Chondrocyte (in vitro differentiated cells): ENCODE measurements at regions not wholly inside any gene's neighbourhood (a gene's known extent, or its start where the extent isn't known, plus 50 kb on each side); places are given as distances from the start of the nearest gene placed in this dataset.

ENCODE experiments used
- DNase-seq: peaks from one replicate; pipeline ENCODE4 v3.0.0; 2021; ENCODE audit warnings: mixed read lengths, low spot score
- H3K27ac Mint-ChIP-seq: one replicate; pipeline ENCODE4 v1.8.0; 2021; ENCODE audit warnings: mild to moderate bottlenecking, moderate library complexity, mixed read lengths; ENCODE audit not compliant: unreplicated experiment
- H3K27me3 Mint-ChIP-seq: 2 replicates; pipeline ENCODE4 v1.8.0; 2021; ENCODE audit warnings: low read depth, mixed read lengths
- H3K36me3 Mint-ChIP-seq: 2 replicates; pipeline ENCODE4 v1.8.0; 2021; ENCODE audit warnings: low read depth, mixed read lengths
- H3K4me1 Mint-ChIP-seq: 2 replicates; pipeline ENCODE4 v1.8.0; 2021; ENCODE audit warnings: low read depth, mild to moderate bottlenecking, mixed read lengths
- H3K4me3 Mint-ChIP-seq: one replicate; pipeline ENCODE4 v1.8.0; 2021; ENCODE audit warnings: mild to moderate bottlenecking, moderate library complexity, mixed read lengths; ENCODE audit not compliant: unreplicated experiment
- H3K9me3 Mint-ChIP-seq: 2 replicates; pipeline ENCODE4 v1.8.0; 2021; ENCODE audit warnings: low read depth, mixed read lengths
- CTCF ChIP-seq: fragments of 200-600 bp; sonication (generic); IDR thresholded peaks from 2 replicates; pipeline ENCODE4 v1.5.0; 2021; ENCODE audit warnings: antibody characterized with exemption, mild to moderate bottlenecking, moderate library complexity

- H3K9me3 Mint-ChIP-seq, result no peaks in the 10 kb centered on the region
- TF ChIP-seq CTCF, result no peak
- no peak for DNase-seq
- H3K4me3 Mint-ChIP-seq, result no peak overlapping the region
- H3K27me3 Mint-ChIP-seq, result peaks cover 14% of the 10 kb centered on the region
- H3K36me3 Mint-ChIP-seq, result no peaks in the 10 kb centered on the region
- no peak overlapping the region for H3K27ac Mint-ChIP-seq
- peaks cover 2% of the 10 kb centered on the region for H3K4me1 Mint-ChIP-seq
Measured at GRCh38 chr2:53096351-53096750, 671.3 kb upstream of the CHAC2 start.

DNA sequence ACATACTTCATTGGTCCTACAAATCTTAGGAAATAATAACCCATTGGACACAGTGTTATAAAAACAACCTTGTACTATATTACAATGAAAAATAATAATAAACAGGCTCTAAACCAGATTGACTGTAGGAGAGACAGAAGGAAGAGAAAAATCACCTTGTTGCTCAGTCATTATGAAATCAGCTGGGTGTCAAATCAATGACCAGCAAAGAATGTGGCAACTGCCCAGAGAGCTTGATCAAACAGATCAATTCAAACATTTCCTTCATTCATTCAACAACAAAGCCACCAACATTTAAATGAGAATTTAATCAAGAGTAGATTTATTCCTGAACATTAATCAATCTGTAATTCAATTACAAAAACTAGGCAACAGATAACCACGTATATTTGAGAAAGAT lies 671.9 kb upstream of the CHAC2 start:
- TF ChIP-seq CTCF, result no peak
- H3K27ac Mint-ChIP-seq, result no peak overlapping the region
- H3K4me3 Mint-ChIP-seq, result no peak overlapping the region
- no peaks in the 10 kb centered on the region for H3K36me3 Mint-ChIP-seq
- peaks cover 14% of the 10 kb centered on the region for H3K27me3 Mint-ChIP-seq
- peaks cover 2% of the 10 kb centered on the region for H3K4me1 Mint-ChIP-seq
- DNase-seq, result no peak
- H3K9me3 Mint-ChIP-seq, result no peaks in the 10 kb centered on the region

GRCh38 chr2:53095227-53095626 lies 672.4 kb upstream of the CHAC2 start:
- TF ChIP-seq CTCF, result no peak
- DNase-seq, result no peak
- no peaks in the 10 kb centered on the region for H3K36me3 Mint-ChIP-seq
- no peak overlapping the region for H3K4me3 Mint-ChIP-seq
- no peaks in the 10 kb centered on the region for H3K9me3 Mint-ChIP-seq
- peaks cover 14% of the 10 kb centered on the region for H3K27me3 Mint-ChIP-seq
- no peak overlapping the region for H3K27ac Mint-ChIP-seq
- H3K4me1 Mint-ChIP-seq, result peaks cover 2% of the 10 kb centered on the region

- Mint-ChIP-seq H3K4me3 (no peak overlapping the region), H3K9me3 (no peaks in the 10 kb centered on the region), H3K27me3 (peaks cover 13% of the 10 kb centered on the region), H3K4me1 (peaks cover under 1% of the 10 kb centered on the region), H3K36me3 (no peaks in the 10 kb centered on the region), H3K27ac (no peak overlapping the region)
- DNase-seq, result no peak
- no peak for TF ChIP-seq CTCF
Measured at GRCh38 chr2:53093355-53093754, 674.2 kb upstream of the CHAC2 start.

DNA sequence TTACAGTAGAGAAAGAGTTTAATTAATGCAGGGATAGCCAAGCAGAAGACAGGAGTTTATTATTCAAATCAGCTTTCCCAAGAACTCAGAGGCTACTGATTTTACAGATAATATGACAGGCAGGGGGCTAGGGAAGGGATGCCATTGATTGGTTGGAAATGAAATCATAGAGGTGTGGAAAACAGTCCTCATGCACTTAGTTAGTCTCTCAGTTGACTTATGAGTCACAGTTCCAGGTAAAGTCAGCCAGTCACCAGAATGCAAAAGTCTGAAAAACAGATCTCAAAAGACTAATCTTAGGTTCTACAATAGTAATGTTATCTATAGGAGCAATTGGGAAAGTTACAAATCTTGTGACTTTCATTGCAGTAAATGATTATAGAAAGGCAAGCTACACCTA lies 676.4 kb upstream of the CHAC2 start:
- Mint-ChIP-seq H3K4me3 (no peak overlapping the region), H3K4me1 (peaks cover 17% of the 10 kb centered on the region), H3K27ac (no peak overlapping the region), H3K36me3 (no peaks in the 10 kb centered on the region), H3K9me3 (no peaks in the 10 kb centered on the region), H3K27me3 (peaks cover 7% of the 10 kb centered on the region)
- no peak for TF ChIP-seq CTCF
- DNase-seq, result no peak
